ENCODE measurements at regions not wholly inside any gene's neighbourhood (a gene's known extent, or its start where the extent isn't known, plus 50 kb on each side); places are given as distances from the start of the nearest gene placed in this dataset.

GRCh38 chr3:19052874-19053273, 95.4 kb upstream of the KCNH8 start:
- no peaks in the 10 kb centered on the region for H3K4me1 ChIP-seq (ENCODE audit: control insufficient read depth, insufficient read depth, low read length)
- no peaks in the 10 kb centered on the region for H3K9me3 ChIP-seq (ENCODE audit: control insufficient read depth, insufficient read depth, low read depth, low read length)
- no peaks in the 10 kb centered on the region for H3K36me3 ChIP-seq (ENCODE audit: control insufficient read depth in 2 of 2, insufficient read depth in 1 of 2, low read length in 2 of 2)
- POLR2A ChIA-PET: no interaction called here
- H3K4me3 ChIP-seq (ENCODE audit: low read depth, low read length): no peak overlapping the region
- CTCF ChIA-PET: no interaction called here
- TF ChIP-seq ZFP3 (tag by site-specific recombination; IDR thresholded peaks at IDR 0.05; ENCODE audit: low read depth) (no peak), ZBTB8A (tag by site-specific recombination; IDR thresholded peaks at IDR 0.05) (no peak), ZNF10 (tag by site-specific recombination; IDR thresholded peaks at IDR 0.05) (no peak), GLIS1 (tag by site-specific recombination; IDR thresholded peaks at IDR 0.05) (no peak)
- no peak overlapping the region for H3K27ac ChIP-seq (ENCODE audit: extremely low read depth, low read depth, low read length)

GRCh38 chr3:19046440-19046839, 101.9 kb upstream of the KCNH8 start:
- Histone ChIP-seq H3K4me1 (ENCODE audit: control insufficient read depth, insufficient read depth, low read length) (no peaks in the 10 kb centered on the region), H3K27ac (ENCODE audit: extremely low read depth, low read depth, low read length) (no peak overlapping the region), H3K36me3 (ENCODE audit: control insufficient read depth in 2 of 2, insufficient read depth in 1 of 2, low read length in 2 of 2) (no peaks in the 10 kb centered on the region), H3K9me3 (ENCODE audit: control insufficient read depth, insufficient read depth, low read depth, low read length) (no peaks in the 10 kb centered on the region), H3K4me3 (ENCODE audit: low read depth, low read length) (no peak overlapping the region)
- CTCF ChIA-PET: interaction anchor here (0.7 to 0.9 kb wide), 2 partner anchors 205 to 820 kb away, joined by 3 to 4 read pairs; no protein-coding TSS in a partner anchor
- TF ChIP-seq HOXA7 (CRISPR knock-in tag; IDR thresholded peaks at IDR 0.05; ENCODE audit: borderline replicate concordance): no peak
- peak; percentile 29 for TF ChIP-seq ZNF654 (tag by site-specific recombination; IDR thresholded peaks at IDR 0.05; ENCODE audit: low read depth)
- POLR2A ChIA-PET: no interaction called here

GRCh38 chr3:19030522-19030839, 117.8 kb upstream of the KCNH8 start:
- Histone ChIP-seq H3K27ac (ENCODE audit: extremely low read depth, low read depth, low read length) (no peak overlapping the region), H3K36me3 (ENCODE audit: control insufficient read depth in 2 of 2, insufficient read depth in 1 of 2, low read length in 2 of 2) (no peaks in the 10 kb centered on the region), H3K9me3 (ENCODE audit: control insufficient read depth, insufficient read depth, low read depth, low read length) (no peaks in the 10 kb centered on the region), H3K4me3 (ENCODE audit: low read depth, low read length) (no peak overlapping the region), H3K4me1 (ENCODE audit: control insufficient read depth, insufficient read depth, low read length) (no peaks in the 10 kb centered on the region)
- no peak for TF ChIP-seq ZNF341 (tag by site-specific recombination; IDR thresholded peaks at IDR 0.05; ENCODE audit: low read depth)
- TF ChIP-seq ZNF707 (tag by site-specific recombination; IDR thresholded peaks at IDR 0.05): no peak
- TF ChIP-seq ZNF529 (tag by site-specific recombination; IDR thresholded peaks at IDR 0.05; ENCODE audit: insufficient replicate concordance): no peak
- no peak for TF ChIP-seq ZNF140 (tag by site-specific recombination; IDR thresholded peaks at IDR 0.05)
- no peak for TF ChIP-seq FEZF1 (tag by site-specific recombination; IDR thresholded peaks at IDR 0.05)
- TF ChIP-seq MZF1 (tag by site-specific recombination; IDR thresholded peaks at IDR 0.05; ENCODE audit: borderline replicate concordance): no peak
- TF ChIP-seq ZNF658 (tag by site-specific recombination; IDR thresholded peaks at IDR 0.05): no peak
- no peak for TF ChIP-seq ZNF571 (tag by site-specific recombination; IDR thresholded peaks at IDR 0.05)
- no peak for TF ChIP-seq ZNF132 (tag by site-specific recombination; IDR thresholded peaks at IDR 0.05; ENCODE audit: borderline replicate concordance)
- ChIA-PET CTCF (no interaction called here), POLR2A (no interaction called here)

GRCh38 chr3:19029837-19030521, 118.3 kb upstream of the KCNH8 start:
- POLR2A ChIA-PET: no interaction called here
- CTCF ChIA-PET: interaction anchor here (0.6 kb wide), 1 partner anchor 182 kb away, joined by 3 read pairs; no protein-coding TSS in a partner anchor
- Histone ChIP-seq H3K27ac (ENCODE audit: extremely low read depth, low read depth, low read length) (no peak overlapping the region), H3K9me3 (ENCODE audit: control insufficient read depth, insufficient read depth, low read depth, low read length) (no peaks in the 10 kb centered on the region), H3K36me3 (ENCODE audit: control insufficient read depth in 2 of 2, insufficient read depth in 1 of 2, low read length in 2 of 2) (no peaks in the 10 kb centered on the region), H3K4me1 (ENCODE audit: control insufficient read depth, insufficient read depth, low read length) (no peaks in the 10 kb centered on the region), H3K4me3 (ENCODE audit: low read depth, low read length) (no peak overlapping the region)
- TF ChIP-seq ZNF837 (tag by site-specific recombination; IDR thresholded peaks at IDR 0.05) (no peak), ZNF776 (tag by site-specific recombination; IDR thresholded peaks at IDR 0.05; ENCODE audit: borderline replicate concordance) (no peak), ZIC2 (tag by site-specific recombination; IDR thresholded peaks at IDR 0.05) (no peak), ZFHX2 (tag by site-specific recombination; conservative IDR thresholded peaks at IDR 0.05) (no peak), ZBTB17 (tag by site-specific recombination; IDR thresholded peaks at IDR 0.05) (no peak), ZEB2 (tag by site-specific recombination; IDR thresholded peaks at IDR 0.05) (no peak), ZNF366 (tag by site-specific recombination; conservative IDR thresholded peaks at IDR 0.05) (no peak), ZNF600 (tag by site-specific recombination; IDR thresholded peaks at IDR 0.05) (no peak), ZNF530 (tag by site-specific recombination; IDR thresholded peaks at IDR 0.05; ENCODE audit: low read depth) (no peak), IKZF3 (tag by site-specific recombination; IDR thresholded peaks at IDR 0.05) (no peak), ZBTB21 (tag by site-specific recombination; IDR thresholded peaks at IDR 0.05) (no peak), ZNF248 (tag by site-specific recombination; IDR thresholded peaks at IDR 0.05) (no peak), BCL11B (tag by site-specific recombination; IDR thresholded peaks at IDR 0.05; ENCODE audit: low read depth) (no peak)

Data from HEK293 (cell line).